HG03135 (cell line): ENCODE measurements at regions not wholly inside any gene's neighbourhood (a gene's known extent, or its start where the extent isn't known, plus 50 kb on each side); places are given as distances from the start of the nearest gene placed in this dataset.

ENCODE experiments used
- ATAC-seq: cut with Tn5 transposase; IDR thresholded peaks from one replicate; pipeline ENCODE4 v1.9.1; 2021; ENCODE audit warnings: mild to moderate bottlenecking, moderate library complexity; ENCODE audit not compliant: unreplicated experiment

DNA sequence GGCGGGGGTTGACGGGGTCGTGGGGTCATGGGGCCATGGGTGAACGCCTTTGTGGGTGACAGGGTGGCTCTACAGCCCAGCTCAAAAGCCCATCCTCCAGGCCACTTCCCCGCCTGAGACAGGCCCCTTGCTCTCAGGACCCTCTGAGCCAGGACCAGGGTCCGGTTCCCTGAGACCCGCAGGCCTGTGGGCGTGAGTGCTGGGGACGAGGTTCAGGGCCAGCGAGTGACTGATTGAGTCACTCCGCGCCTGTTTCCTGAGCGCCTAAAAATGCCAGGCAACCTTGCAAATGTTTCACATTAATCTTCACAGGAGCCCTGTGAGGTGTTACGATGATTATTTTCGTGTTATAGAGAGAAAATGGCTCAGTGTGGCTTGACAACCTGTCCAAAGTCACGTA, 97.8 kb downstream of the ZNF674 start:
- ATAC-seq = no peak

DNA sequence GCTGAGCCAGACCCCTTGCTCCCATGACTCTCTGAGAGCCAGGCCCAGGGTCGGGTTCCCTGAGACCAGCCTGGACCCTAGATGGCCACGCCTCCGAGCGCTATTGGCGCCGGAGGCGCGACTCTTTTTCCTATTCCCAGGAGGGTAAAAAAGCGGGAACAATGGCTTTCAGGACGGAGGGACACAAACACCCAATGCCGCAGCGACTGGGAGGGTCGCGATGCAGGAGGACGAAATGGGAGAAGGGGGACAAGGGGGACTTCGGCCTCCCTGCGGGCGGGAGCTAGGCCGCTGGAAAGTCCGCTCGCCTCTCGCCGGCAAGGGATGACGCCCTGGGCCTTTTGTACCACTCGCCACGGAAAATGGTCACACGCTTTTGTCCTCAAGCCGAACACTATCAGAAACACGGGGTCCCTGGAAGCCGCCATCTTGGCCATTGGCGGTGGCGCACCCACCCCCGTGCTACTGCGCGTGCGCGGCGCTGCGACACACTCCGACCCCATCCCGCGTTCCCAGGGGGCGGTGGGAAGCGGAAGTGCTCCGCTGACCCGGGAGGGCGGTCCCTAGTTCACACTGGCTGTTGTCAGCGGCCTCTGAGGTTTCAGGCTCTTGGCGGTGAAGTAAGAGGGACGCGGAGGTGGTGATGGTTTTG, 98.4 kb downstream of the ZNF674 start:
- peak; percentile 86 for ATAC-seq

DNA sequence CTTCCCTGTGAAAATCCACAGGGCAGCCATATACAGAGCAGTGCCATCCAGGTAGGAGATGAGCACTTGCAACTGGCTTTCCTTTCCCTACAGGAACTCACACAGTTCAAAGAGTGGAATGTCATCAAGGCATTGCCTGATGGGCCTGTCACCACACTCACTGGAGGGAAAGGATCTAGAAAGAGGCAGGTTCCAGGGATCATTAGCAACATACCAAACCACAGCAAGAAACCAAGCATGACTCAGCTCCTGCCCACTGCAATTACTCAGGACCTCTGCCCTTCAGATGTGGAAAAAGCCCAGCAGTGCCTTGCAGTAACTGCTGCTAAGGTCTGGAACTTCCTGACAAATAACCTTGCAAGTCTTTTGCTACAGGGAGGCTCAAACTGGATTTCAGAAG, 101.2 kb downstream of the ZNF674 start:
- ATAC-seq = no peak

DNA sequence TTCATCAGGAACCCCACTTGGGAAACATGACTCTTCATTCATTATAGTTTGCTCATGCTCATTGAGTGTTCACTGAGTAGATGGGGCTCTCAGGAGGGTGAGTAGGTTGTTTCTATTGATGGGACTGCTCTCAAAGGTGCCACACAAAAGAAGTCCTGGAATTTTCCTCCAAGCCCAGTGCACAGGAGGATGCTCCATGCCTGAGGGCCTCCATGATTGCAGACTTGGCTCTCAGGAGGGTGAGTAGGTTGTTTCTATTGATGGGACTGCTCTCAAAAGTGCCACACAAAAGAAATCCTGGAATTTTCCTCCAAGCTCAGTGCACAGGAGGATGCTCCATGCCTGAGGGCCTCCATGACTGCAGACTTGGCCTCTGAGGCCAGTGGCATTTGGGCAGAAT, 108.5 kb downstream of the ZNF674 start:
- ATAC-seq = no peak

DNA sequence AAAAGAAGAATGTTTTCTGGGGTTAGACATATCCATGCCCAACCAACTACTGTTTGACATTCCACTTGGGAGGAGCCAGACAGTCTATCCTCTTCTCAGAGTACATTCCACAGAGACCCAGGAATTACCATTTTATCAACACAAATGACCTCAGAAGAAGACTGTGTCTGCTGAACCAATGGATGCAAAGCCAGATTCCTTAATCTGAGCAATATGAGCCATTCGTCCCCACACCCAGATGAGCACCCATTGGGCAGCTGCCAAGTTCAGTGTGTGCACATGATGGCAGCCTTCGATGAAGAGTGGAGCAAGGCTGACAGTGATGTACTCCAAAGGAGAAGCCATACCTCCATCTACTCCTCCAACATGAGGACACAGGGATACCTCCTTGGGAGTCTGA, 111.3 kb downstream of the ZNF674 start:
- ATAC-seq = no peak

DNA sequence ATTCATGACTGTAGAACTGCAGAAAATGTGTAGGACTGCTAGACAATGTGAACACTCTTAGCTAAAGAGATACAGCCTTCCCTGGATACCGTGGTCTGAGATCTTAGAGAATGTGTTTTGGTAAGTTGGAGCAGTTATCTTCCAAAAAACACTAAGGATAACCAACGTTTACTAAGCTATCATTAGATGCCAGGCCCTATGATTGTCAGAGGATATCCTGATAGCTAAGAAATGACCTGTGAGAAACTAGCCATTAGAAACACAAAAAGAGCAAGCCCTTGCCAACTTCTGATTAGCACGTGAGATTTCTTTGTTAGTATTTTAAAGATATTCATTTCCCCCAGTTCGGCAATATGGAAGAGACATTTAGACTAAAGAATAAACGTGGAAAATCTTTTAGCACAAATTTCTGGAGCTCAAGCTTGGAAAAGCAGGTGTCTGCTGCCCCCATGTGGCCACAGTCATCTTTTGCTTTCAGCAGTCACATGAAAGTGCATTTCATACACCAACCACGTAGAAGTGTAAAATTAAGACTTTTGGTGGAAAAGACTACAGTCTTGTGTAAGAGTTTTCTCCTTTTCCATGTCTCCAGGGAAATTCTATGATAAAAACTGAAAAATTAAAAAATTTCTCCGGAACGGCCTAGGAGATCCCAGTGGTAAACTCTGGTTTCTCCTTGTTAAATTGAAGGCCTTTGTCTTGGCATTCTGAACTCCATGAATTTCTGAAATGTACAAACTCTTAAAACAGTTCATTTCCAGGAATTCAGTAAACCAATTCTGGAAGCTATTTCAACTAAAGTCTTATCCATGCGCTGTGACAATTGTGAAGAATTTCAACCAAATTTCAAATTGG, 136.4 kb downstream of the ZNF674 start:
- no peak for ATAC-seq

DNA sequence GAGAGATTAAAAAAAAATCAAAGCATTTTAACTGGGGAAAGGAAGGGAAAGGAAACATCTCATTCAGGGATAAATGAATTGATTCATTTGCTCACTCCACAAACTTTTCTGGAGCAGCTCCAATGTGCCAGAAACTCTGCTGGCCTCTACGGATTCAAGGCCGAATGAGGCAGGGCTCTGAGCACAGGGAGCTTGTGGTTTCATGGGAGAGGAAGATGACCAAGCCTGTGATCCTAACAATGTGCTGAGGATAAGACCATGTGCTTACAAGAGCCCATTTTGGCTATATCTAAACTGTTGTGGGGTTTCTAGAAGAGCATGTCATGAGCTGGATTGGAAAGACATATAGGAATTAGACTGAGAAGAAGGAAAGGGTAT, 137.5 kb downstream of the ZNF674 start:
- no peak for ATAC-seq

DNA sequence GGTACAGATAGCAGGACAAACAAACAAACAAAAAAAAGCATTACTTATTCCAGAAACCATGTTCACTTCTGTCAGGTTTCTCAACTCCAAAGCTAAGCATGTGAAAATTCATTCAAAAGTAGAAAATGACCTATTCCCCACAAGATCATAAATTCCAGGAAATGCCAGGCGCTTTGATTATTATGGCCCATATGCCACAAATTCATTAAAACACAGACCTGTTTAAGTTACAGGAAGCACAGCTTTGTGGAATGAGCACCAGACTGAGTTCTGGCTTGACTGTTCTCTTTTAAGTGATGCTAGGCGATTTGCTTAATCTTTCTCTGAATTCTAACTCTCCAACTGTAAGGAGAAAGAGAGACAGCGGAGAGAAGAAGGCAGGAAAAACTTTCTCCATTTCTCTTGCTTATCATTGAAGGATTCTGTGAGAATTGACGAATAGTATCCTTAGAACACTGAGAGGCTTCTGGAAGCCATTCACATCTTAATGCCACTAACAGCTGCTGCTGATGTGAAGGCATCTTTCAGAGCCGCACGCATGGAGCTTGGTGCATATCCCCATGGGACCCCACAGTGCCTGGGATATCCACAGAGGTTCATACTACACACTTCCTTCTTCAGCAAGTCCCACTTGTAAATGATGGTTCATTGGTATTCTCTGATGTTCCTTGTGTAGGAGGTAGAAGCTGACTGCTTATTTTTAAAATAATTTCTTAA, 138.0 kb downstream of the ZNF674 start:
- ATAC-seq = no peak

DNA sequence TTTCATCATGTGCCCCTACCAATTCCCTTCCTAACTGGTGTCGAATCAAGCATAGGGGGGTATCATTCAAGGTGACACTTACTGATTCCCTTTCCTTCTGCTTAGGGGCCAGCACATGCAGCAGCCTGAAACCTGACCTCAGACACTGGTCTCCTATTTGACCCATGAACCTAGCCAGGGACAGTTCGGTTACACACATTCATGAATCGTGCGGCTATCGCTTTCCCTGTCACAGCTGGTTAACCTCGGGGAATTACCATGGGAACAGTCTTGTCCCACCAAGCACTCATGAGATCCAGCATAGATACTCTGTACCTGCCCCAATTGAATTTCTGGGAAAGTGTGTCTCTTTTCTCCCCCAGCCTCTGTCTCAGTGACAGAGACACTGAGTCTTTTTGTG, 140.4 kb downstream of the ZNF674 start:
- no peak for ATAC-seq

DNA sequence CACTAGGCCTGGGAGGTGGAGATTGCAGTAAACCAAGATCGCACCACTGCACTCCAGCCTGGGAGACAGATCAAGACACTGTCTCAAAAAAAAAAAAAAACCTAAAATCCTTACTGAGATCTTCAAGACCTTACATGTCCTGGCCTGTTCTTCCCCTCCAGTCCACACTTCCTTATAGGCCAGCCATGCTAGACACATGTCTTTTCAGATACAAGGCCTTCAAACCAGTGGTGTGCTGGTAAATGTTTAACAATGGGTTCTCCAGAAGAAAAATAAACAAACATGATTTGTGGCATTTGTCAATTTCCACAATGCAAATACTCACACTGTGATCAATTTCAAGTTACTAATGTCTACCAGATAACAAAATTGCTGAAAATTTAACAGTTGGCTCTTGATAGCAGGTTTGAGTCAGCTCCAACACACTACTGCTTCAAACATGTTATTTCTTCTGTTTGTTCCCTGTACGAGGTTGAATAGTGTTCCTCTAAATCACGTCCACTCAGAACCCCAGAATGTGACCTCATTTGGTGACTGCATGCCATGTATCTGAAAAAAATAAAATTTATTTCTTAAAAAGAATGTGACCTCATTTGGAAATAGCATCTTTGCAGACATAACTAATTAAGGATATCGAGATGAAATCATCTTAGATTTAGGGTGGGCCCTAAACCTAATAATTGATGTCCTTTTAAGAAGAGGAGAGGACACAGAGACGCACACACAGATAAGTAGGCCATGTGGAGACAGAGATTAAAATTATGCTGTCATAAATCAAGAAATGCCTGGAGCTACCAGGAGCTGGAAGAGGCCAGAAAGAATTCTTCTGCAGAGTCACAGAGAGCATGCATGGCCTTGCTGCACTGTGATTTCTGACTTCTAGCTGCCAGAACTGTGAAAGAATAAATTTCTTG, 144.4 kb downstream of the ZNF674 start:
- ATAC-seq = no peak

DNA sequence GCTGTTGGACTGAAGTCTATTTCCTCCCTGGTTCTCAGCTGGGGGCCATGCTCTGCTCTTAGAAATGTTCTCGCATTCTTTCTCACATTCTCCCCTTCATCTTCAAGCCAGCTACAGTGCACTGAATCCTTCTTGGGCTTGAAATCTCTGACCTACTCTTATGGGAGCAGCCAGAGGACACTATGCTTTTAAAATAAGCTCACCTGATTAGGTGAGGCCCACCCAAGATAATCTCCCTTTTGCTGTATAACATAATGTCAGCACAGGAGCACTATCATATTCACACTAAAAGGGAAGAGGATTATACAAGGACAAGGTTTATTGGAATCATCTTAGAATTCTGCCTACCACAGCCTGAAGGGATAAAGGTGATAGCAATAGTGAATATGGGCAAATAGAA, 146.3 kb downstream of the ZNF674 start:
- no peak for ATAC-seq

DNA sequence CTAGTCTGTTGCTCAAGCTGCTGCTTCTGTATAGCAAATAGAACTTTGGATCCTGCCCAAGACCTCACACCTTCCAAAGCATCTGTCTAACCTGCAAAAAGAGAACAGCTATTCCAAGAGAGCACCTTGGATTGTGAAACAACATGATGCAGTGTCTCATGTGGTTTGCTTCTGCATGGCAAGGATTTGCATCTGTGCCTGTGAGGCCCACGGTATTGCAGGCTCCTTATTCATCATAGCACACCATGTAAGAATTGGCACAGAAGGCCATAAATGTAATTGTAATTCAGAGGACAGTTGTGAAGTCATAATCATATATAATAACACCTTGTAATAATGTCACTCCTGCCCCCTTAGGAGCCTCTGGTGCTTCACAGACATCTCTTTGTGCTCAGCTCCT, 147.1 kb downstream of the ZNF674 start:
- ATAC-seq = no peak

DNA sequence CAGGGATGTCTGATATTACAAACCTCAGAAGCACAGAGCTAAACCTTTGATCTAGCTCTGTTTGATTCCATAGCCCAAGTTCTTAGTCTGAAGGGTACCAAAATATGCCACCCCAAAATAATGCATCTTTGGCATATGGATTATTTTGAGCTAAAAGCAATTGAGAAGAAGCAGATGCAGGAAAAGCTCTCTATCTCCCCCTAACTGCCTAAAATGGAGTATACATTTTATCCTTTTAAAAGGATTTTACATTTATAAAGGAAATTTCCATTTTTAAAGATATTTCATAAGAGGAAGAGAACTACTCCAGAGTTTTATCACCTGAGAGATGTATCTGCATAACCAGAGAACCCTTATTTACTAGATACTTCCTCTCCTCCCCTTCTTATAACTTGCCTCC, 158.7 kb downstream of the ZNF674 start:
- ATAC-seq = no peak

DNA sequence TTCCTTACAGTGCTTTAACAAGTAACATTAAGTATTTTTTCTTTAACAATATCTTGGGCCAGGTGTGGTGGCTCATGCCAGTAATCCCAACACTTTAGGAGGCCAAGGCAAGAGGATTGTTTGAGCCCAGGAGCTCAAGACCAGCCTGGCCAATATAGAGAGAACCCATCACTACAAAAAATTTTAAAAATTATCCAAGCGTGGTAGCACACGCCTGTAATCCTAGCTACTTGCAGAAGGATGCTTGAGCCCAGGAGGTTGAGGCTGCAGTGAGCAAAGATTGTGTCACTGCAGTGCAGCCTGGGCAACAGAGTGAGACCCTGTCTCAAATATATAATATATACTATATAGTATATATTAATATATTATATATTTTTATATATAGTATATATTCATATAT, 162.2 kb downstream of the ZNF674 start:
- no peak for ATAC-seq

DNA sequence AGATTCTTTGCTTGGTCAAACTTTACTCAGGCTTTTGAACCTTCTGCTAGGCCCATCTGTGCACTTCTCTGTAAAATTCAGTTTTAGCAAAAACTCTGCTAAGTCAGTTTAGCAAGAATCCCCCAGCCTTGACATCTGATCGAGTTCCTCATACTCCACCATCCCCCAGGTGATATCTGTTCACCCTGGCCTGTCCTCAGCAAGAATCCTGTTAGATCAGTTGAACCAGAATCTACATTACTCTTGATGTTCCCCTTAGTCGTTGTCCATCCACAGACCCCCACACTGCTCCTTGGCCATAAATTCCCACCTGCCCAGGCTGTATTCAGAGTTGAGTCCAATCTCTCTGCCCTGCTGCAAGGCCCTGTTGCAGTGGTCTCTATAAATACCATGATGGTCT, 162.6 kb downstream of the ZNF674 start:
- ATAC-seq = no peak

DNA sequence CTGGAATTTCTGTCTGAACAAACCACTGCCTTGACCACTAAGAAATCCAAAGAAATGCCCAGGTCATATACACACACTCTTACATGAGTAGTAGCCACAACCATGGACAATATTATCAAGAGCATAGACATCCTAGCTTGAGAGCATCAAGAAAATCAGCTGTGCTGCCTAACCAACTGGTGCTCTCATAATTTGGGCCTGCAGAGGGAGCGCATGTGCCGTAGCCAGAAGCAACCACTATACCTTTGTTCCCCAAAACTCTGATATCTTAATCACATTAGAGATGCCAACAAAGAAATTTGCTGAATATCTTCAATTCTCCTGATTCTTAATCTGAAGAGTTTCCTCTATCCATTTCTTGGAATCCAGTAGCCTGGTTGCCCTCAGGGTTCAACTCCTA, 163.6 kb downstream of the ZNF674 start:
- ATAC-seq = no peak

DNA sequence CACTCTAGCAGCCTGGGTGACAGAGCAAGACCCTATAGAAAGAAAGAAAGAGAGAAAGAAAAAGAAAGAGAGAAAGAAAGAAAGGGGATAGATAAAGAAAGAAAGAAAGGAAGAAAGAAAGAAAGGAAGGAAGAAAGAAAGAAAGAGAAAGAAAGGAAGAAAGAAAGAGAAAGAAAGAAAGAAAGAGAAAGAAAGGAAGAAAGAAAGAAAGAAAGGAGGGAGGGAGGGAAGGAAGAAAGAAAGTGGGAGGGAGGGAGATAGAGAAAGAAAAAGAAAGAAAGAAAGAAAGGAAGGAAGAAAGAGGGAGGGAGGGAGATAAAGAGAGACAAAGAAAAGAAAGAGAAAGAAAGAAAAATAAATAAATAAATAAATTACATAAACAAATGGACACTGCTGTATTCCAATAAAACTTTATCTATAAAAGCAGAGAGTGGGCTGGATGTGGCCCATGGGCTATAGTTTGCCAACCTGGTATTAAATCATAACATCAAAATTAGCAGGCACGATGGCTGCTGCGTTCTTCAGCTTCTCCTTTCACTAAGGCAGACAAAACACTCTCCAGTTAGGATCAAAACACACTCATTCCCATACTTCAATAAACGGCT, 165.0 kb downstream of the ZNF674 start:
- no peak for ATAC-seq

DNA sequence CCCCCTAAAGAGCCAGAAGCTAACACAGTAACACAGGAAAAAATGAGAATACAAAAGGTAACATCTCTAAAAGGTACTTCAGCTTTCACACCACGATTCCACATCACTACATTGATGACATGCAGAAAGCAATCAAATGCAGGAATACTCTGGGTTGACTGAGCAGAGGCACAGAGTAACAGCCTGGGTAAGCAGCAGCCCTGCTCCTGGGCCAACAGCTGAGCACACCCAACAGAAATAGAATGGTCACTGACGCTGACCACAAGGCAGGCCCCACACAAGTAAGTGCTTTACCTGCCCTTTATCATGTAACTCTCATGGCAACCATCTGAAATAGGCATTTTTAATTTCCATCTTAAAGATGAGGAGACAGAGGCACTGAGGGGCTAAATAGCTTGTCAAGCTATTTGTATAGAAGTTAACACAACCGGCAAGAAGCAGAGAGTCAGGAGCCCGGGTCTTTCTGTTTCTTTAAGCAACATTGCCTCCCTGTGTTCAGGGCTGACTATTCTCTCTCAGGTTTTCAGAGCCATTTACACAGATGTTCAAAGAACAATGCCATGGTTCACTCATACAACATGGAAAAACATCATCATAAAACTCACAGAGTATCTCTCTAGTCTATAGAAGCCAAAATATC, 168.9 kb downstream of the ZNF674 start:
- ATAC-seq = no peak

DNA sequence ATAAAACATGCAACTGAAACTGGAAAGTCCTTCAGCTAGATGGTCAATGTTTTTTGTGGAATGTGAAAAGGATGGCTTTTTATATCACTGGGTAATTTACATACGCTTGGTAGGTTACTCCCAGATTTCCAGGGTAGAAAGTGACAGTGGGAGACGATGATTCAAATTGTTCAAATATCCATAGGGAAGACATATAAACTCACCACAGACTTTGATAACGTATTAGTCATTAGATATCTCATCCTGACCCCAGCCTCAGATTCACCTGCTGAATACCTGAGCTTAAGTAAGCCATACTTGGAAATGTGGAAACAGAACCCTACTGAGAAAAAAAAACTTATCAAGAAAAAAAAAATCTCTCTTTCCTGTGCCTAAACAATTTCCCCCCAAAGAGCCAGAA, 169.4 kb downstream of the ZNF674 start:
- no peak for ATAC-seq

DNA sequence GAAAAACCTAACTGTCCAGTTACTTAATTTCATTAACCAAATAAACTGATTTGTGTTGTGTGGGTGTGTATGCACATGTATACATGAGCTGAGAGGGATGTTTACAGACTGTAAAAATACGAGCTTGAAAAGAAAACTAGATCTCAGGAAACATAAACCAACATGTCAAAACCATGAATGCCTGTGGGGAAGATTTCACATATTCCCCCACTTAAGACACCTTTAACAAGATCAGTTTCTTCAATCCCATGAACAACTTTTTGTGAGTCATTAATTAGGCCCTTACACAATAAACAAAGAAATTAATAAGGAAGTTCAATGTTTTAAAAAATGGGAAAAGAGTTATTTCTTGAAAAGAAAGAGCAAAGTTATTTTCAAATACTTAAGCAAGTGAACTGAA, 170.8 kb downstream of the ZNF674 start:
- no peak for ATAC-seq
